ENCODE measurements at regions not wholly inside any gene's neighbourhood (a gene's known extent, or its start where the extent isn't known, plus 50 kb on each side); places are given as distances from the start of the nearest gene placed in this dataset.
"Not testable (repeated sequence)": the region's sequence is repeated elsewhere in the genome, so short reads cannot be mapped to it uniquely, and the experiment has no call there.

GRCh38 chr7:51389216-51389812 is 72.7 kb upstream of the COBL start:
- CTCF ChIA-PET = interaction anchor here (0.6 kb wide), 1 partner anchor 1434 kb away, joined by 3 read pairs; no protein-coding TSS in a partner anchor
- POLR2A ChIA-PET = not testable (repeated sequence)

GRCh38 chr7:51388241-51388640 is 71.6 kb upstream of the COBL start:
- DNase-seq (ENCODE audit: extremely low spot score); CTCF ChIA-PET; POLR2A ChIA-PET: not testable (repeated sequence)

More at GRCh38 chr7:51389216-51389812, 72.7 kb upstream of the COBL start:
- not testable (repeated sequence) for DNase-seq (ENCODE audit: extremely low spot score)

GRCh38 chr7:51386806-51387568 is 70.4 kb upstream of the COBL start:
- DNase-seq (ENCODE audit: extremely low spot score); POLR2A ChIA-PET: not testable (repeated sequence)
- CTCF ChIA-PET = interaction anchor here (1.1 kb wide), 1 partner anchor 11 kb away, joined by 3 read pairs; no protein-coding TSS in a partner anchor

GRCh38 chr7:51386184-51386583 is 69.6 kb upstream of the COBL start:
- CTCF ChIA-PET = interaction anchor here (1.1 kb wide), 1 partner anchor 10 kb away, joined by 3 read pairs; no protein-coding TSS in a partner anchor
- POLR2A ChIA-PET; DNase-seq (ENCODE audit: extremely low spot score): not testable (repeated sequence)

GRCh38 chr7:51382243-51382642 is 65.6 kb upstream of the COBL start:
- CTCF ChIA-PET, POLR2A ChIA-PET: not testable (repeated sequence)

GRCh38 chr7:51376420-51377092 is 59.9 kb upstream of the COBL start:
- TF ChIP-seq CTCF (IDR thresholded peaks at IDR 0.05; ENCODE audit: control extremely low read depth, extremely low read depth, low read depth, missing control alignments) = no peak
- DNase-seq (ENCODE audit: extremely low spot score) = no peak
- CTCF ChIA-PET = interaction anchor here (0.9 to 2.1 kb wide), 4 partner anchors 9 to 216 kb away, joined by 3 to 6 read pairs (median 5); no protein-coding TSS in a partner anchor
- POLR2A ChIA-PET = no interaction called here

More at GRCh38 chr7:51382243-51382642, 65.6 kb upstream of the COBL start:
- not testable (repeated sequence) for DNase-seq (ENCODE audit: extremely low spot score)

GRCh38 chr7:51374936-51375335 is 58.3 kb upstream of the COBL start:
- ChIA-PET CTCF (interaction anchor here (1.8 to 2.1 kb wide), 3 partner anchors 7 to 214 kb away, joined by 5 to 6 read pairs (median 5); no protein-coding TSS in a partner anchor), POLR2A (no interaction called here)
- no peak for TF ChIP-seq CTCF (IDR thresholded peaks at IDR 0.05; ENCODE audit: control extremely low read depth, extremely low read depth, low read depth, missing control alignments)
- no peak for DNase-seq (ENCODE audit: extremely low spot score)

- CTCF ChIA-PET = interaction anchor here (1.1 to 1.8 kb wide), 2 partner anchors 210 to 212 kb away, joined by 4 to 6 read pairs; no protein-coding TSS in a partner anchor
- POLR2A ChIA-PET; DNase-seq (ENCODE audit: extremely low spot score): not testable (repeated sequence)
These were observed 57.0 kb upstream of the COBL start for GRCh38 chr7:51373607-51374006.

GRCh38 chr7:51369746-51370145 is 53.1 kb upstream of the COBL start:
- CTCF ChIA-PET = interaction anchor here (1.5 to 9.5 kb wide), 4 partner anchors 145 to 1279 kb away, joined by 3 to 88 read pairs (median 6); partner anchors contain the start of gene ZPBP
- peak; percentile 45 for TF ChIP-seq CTCF (IDR thresholded peaks at IDR 0.05; ENCODE audit: control extremely low read depth, extremely low read depth, low read depth, missing control alignments)
- DNase-seq (ENCODE audit: extremely low spot score) = no peak
- POLR2A ChIA-PET = no interaction called here

- CTCF ChIA-PET = interaction anchor here (1.5 to 9.5 kb wide), 4 partner anchors 144 to 1278 kb away, joined by 3 to 88 read pairs (median 6); partner anchors contain the start of gene ZPBP
- DNase-seq (ENCODE audit: extremely low spot score); POLR2A ChIA-PET: not testable (repeated sequence)
These were observed 52.6 kb upstream of the COBL start for GRCh38 chr7:51369228-51369627.
